Esophagus muscularis mucosa (tissue), 3 donors: ENCODE measurements at regions not wholly inside any gene's neighbourhood (a gene's known extent, or its start where the extent isn't known, plus 50 kb on each side); places are given as distances from the start of the nearest gene placed in this dataset.

Experiments used
- POLR2A ChIP-seq: fragments of 450-650 bp; IDR thresholded peaks from one replicate; pipeline ENCODE4 v1.6.1; 2017; ENCODE audit warnings: antibody characterized with exemption, moderate library complexity, mild to moderate bottlenecking, low read depth
- TF ChIP-seq, protein P1 (sequence below), 3 experiments: fragments of 200-600 bp in 2 of 3; fragments of 450-650 bp in 1 of 3; sonication (generic) in 2 of 3; IDR thresholded peaks; one replicate each; pipeline ENCODE4 v1.5.1; 2017 to 2019; ENCODE audit warnings: antibody characterized with exemption in 3 of 3, mild to moderate bottlenecking in 2 of 3, moderate library complexity in 1 of 3

DNA sequence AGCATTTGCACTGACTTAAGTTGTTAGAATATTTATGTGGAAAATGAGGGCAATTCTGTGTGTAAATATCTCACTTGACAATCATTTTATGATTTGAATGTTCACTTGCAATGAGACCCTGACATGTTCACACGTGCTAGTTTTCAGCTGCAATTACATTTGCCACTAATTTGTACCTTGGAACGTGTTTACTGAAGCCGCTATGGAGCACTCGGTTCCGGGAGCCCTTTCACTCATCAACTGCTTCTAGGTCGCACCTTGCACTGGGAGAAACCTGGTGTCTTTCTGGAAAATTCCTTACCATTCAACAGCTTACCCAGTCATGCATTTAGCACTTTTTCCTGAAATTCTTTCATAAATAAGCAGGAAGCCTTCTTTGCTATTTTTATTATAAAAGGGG, 229.6 kb downstream of the ZIC5 start:
- TF ChIP-seq, protein P1, sequence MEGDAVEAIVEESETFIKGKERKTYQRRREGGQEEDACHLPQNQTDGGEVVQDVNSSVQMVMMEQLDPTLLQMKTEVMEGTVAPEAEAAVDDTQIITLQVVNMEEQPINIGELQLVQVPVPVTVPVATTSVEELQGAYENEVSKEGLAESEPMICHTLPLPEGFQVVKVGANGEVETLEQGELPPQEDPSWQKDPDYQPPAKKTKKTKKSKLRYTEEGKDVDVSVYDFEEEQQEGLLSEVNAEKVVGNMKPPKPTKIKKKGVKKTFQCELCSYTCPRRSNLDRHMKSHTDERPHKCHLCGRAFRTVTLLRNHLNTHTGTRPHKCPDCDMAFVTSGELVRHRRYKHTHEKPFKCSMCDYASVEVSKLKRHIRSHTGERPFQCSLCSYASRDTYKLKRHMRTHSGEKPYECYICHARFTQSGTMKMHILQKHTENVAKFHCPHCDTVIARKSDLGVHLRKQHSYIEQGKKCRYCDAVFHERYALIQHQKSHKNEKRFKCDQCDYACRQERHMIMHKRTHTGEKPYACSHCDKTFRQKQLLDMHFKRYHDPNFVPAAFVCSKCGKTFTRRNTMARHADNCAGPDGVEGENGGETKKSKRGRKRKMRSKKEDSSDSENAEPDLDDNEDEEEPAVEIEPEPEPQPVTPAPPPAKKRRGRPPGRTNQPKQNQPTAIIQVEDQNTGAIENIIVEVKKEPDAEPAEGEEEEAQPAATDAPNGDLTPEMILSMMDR (IDR thresholded peaks at IDR 0.05) = no peak
- no peak for TF ChIP-seq POLR2A
